ENCODE measurements at regions not wholly inside any gene's neighbourhood (a gene's known extent, or its start where the extent isn't known, plus 50 kb on each side); places are given as distances from the start of the nearest gene placed in this dataset.
"Not testable (repeated sequence)": the region's sequence is repeated elsewhere in the genome, so short reads cannot be mapped to it uniquely, and the experiment has no call there.

DNA sequence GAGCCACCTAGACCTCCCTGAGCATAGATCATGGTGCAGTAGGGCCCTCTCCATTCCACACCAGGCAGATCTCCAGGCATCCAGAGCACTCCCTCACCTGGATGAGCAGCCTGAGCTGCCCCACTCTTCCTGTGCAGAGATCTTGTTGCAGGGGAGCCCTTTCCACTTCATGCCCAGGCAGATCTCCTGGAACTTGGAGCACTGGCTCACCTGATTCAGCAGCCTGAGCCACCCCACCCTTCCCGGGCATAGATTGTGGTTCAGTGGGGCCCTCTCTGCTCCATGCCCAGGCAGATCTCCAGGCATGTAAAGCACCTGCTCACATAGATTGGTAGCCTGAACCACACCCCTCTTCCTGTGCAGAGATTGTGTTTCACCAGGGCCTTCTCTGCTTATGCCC lies 78.0 kb downstream of the SEC16B start:
- no peak for DNase-seq

DNA sequence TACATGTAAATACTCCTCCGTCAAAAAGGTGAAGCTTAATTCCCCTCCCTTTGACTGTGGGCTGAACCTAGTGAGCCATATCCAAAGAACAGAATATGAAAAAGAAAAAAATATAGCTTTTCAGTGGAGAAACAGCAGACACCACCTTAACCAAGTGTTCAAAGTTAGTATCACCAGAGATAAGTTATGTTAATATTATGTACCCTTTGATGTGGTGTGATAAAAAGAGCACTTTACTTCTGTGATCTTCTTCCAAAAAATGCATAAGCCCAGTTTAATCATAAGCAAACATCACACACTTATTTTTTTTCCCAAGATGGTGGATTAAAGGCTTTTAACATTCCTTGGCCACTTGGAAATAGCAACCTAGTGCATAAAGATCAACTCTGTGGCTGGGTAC lies 79.4 kb downstream of the SEC16B start:
- DNase-seq, result no peak

DNA sequence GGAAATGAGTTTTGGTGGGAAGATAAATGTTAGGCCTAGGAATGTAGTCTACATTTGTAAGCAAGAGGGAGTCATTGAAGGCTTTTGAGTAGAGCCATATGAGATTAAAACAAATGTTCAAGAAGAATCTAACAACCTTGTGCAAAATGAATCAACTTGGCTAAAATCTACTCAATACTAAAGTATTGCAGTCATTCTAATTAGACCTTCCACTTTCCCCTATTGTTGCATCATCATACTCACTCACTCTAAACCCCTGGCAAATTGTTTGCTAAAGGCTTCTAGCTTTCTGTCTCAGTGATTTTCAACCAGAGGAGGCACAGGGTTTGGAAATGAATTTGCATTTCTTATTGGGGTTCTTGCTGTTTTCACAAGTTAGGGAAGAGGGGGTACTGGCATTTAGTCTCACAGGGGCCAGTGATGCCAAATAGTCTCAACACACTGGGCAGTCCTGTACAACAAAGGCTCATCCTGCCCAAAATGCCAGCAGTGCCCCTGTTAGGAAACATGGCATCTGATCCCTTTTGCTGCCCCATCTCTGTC lies 85.3 kb downstream of the SEC16B start:
- peak; percentile 20 for DNase-seq

DNA sequence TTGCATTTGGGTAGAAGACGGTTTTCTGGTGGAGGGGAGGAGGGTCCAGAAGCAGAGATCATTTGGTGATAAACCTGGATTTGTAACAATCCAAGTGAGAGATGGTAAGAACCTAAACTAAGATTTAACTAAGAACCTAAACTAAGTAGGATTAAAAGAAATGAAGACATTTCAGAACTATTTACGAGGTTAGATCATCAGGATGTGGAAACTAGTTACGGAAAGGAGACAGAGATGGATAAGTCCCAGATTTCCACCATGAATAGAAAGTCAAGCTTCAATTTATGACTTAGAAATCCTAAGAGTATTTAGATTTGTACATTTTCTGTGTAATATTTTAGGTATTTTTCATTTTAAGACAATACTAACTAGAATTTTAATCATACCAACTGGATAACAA lies 86.3 kb downstream of the SEC16B start:
- DNase-seq, result no peak

DNA sequence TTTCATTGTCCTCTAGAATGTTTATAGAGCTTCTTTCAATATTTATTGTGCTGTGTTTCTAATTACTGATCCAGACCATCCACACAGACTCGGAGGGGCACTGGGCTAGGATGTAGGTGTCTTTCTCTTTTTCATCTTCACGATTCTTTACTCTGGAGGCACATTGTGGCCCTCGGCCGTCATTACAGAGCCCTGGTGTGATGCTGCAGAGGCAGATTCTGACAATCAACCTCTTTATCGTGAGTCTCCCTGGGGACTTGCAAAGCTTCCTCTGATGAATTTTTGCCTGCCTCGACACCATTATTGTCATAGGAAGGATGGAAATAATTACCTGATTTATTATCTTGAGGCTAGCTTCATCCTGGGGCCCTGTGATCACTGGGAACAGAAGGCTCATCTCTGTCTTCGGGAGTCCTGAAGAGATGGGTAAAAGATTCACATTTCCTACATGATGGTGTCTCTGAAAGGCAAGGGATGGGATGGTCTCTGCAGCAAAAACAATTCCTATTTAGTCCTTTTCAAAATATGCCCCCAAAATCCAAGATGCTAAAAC lies 89.4 kb downstream of the SEC16B start:
- no peak for DNase-seq

DNA sequence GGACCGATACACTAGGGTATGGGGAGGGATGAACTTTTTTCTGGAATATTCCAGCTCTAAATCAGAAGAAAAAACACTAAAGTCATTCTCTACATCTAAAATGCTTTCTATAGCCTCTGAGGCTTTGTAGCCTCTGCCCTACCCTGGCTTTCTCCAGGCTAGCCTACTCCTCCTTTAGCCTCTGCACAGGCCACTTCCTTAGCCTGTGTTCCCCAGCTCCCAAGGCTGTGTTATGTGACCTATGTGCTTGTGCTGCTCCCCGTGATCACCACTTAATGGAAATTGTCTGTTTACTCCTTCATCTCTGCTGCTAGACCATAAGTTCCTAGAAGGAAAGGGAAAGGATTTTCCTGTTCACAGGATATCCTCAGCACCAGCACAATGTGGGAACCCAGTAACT lies 92.8 kb downstream of the SEC16B start:
- DNase-seq, result no peak

DNA sequence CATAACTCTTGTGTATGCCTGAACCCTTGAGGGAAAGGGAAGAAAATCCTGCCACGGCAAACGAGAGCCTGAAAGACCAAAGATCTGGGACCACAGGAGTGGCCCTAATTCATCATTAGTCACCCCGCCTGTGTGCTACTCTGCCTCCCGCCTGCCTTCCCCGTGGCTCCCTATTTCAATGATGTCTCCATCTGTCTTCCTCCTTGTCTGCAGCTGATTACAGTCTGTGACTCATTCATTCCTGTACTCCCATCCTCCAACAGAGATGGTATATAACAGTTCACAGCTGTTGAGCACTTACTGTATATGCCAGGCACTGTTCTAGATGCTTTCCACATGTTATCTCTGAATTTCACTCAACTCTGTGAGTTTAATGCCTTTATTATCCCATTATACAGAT lies 96.6 kb downstream of the SEC16B start:
- no peak for DNase-seq

DNA sequence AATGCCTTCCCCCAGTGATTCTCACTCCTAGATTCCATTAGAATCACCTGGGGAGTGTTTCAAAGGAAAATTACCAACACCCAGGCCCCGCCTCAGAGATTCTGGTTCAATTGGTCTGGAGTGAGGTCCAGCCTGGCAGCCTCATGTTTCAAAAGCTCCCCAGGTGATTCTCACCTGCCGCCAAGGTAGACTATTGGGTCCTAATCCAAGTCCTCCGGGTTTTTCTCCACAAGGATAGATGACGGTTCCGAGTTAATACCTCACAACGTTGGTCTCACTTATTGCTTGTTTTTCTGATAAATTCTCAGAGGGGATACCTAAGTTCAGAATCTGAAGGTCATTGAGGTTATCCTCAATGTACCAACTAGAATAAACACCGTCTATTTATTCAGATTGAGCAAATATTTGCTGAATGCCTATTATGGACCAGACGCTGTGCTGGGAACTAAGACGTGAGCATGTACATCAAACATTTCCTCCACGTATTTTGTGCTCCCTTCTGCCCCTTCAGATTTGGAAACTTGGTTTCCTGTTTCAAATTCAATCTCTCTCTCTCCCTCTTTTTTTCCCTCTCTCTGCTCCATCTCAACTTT lies 97.5 kb downstream of the SEC16B start:
- peak; percentile 72 for DNase-seq

DNA sequence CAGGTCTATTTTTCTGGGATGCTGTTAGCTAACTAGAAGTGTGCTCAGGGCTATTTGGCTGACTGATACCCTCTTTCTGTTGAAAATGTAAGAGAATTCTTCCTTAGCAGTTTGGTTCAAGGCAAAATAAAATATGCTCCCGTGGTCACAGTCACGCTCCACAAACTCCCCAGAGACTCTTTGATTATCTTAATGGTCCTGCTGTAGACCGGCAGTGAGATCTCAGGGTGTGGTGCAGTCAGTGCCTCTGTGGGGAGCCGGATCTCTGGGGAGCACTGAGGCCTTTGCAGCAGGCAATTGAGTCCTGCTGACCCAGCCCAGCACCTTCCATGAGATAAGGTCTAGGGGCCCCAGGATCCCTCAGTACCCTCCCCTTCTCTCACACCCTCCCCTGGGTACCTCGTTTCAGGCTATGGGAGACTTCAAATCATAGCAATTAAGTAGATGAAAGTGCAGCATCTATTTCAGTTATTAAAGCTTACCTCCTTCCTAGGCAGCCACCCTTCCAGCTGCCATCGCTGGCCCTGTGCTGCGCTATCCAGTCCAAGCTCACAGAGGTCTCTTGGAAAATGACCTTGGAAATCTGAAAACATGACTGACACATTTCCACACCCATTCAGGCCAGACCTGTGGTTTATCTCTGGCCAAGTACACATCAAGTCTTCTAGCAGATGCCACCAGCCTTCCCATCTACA lies 98.1 kb downstream of the SEC16B start:
- no peak for DNase-seq

DNA sequence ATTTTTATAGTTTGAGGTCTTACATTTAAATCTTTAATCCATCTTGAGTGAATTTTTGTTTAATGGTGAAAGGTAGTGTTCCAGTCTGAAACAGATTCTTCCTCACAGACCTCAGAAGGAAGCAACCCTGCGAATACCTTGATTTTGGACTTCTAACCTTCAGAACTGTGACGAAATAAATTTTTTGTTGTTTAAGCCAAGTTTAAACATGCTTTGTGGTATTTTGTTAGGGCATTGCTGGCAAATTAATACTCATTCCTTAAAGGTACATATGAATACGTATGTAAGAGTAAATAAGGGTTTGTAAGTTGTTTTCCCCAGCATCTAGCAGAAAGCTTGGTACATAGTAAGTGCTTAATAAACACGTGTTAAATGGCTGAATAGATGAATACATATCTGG lies 100.3 kb downstream of the SEC16B start:
- DNase-seq, result no peak

DNA sequence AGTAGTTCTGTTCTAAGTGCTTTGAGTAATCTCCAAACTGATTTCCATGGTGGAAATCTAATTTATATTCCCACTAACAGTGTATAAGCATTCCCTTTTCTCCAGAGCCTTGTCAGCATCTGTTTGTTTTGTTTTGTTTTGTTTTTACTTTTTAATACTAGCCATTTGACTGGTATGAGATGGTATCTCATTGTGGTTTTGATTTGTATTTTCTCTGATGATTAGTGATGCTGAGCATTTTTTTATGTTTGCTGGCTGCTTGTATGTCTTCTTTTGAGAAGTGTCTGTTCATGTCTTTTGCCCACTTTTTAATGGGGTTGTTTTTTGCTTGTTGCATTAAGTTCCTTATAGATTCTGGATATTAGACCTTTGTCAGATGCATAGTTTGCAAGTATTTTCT lies 100.8 kb downstream of the SEC16B start:
- not testable (repeated sequence) for DNase-seq

DNA sequence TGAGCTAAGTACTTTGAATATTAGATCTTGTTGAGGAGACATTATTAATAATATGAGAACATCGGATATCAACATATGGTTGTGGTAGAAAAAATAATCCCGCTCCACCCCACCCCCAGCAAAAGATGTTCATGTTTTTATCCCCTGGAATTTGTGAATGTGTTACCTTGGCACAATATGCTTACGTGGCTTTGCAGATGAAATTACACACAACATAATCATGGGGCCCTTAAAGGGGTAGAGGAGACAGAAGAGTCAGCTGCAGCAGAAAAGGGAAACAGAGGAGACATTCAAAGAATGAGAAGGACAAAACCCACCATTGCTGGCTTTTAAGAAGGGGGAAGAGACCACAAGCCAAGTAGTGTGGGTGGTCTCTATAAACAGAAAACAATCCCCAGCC lies 104.1 kb downstream of the SEC16B start:
- DNase-seq, result no peak

DNA sequence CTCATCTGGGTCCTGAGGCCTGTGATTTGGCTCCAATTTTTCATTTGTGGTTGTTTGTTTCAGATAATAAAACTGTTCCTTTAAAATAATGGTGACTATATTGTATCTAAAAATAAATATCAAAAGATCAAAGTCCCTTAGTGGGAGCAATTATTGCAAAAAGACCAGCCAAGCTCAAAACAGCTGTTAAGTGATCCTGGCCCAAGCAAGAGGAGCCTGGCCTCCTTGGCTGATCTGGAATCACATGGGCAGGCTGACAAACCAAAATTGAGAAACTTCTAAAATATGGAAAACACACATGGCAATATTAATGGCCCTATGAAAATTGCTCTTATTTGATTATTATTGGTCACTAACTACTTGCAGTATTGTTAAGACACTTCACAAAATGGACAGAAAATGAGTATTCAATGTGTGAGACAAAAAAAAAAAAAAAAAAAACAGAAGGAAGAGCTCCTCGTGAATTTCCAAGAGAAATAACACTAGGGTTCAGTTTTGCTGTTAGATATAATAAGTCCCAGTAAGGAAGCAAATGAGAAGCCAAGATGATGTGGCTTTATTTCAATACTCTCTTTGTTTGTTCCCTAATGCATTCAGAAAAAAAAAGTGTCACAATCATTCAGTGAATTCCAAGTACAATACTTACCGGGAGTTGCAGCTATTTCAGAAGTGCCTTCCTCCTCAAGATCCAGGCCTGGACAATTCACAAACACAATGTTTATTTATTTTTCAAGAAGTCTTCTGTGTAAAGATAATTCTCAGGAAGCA lies 105.1 kb downstream of the SEC16B start:
- no peak for DNase-seq

DNA sequence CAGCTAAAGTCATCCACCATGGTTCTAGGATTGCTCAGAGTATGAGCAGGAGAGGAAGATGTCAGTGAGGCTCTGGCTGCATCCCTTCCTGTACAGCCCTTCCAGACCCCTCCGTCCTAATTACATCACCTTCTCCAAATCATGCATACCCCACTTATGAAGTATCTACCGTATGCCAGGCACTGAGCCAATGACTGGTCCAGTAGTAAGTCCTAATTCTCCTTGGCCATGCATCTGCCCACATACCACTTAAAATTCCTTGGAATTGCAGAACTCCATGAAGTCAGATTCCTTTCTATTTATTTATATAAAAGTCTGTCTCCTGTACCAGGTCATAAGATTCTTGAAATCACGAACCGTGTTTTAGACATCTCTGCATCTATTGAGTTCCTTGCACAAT lies 106.1 kb downstream of the SEC16B start:
- no peak for DNase-seq

DNA sequence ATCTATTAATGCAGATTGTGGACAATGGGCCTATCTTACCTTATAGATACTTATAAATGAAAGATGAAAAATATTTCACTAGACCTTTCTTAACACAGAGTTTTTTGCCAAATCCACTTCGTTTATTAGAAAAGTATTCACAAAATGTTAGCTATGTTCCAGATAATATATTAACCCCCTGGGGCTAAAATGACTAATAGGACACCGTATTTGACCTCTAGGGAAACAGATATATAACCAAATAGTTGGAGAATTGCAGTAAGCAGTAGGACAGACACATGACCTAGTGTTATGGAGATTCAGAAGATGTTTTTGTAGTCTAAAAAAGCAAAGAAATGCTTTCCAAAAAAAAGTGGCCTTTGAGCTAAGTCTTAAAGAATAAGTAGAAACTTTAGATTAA lies 106.9 kb downstream of the SEC16B start:
- no peak for DNase-seq

DNA sequence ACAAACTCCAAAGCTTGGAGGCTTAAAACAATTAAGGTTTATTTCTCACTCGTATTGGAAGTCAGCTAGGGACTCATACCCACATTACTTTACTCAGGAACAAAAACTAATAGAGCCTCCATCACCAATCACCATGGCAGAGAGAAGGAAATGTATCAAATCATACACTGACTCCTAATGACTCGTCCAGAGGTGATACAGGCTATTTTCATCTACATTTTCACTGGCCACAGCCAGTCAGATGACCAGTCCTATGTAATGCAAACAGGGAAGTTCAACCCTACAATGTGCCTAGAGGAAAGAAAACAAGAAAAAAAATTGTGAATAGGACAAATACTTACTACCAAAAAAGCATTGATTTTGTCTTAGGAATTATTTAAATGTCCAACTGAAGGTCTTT lies 110.3 kb downstream of the SEC16B start:
- no peak for DNase-seq

DNA sequence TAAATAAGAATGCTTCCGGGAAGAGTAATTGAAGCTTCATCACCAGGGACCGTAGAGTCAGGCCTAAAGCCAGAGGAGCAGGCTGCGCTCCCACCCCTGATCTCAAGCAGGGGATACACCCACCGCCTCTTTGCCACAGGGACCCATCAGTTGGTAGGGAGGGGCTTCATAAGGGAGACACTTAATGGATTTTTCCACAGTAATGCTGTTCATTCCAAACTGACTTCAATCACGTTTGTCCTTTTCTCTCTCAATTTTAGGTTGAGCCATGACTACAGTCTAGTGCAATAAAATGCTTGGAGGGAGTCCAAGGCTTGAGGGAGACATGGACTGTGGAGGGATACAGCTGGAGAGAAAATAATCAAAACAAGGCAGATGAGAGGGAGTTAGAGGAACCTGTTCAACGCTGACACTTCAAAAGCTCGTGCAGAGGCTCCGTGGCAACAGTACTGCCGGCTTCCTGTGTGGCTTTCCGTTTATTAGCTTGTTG lies 111.5 kb downstream of the SEC16B start:
- peak; percentile 84 for DNase-seq

DNA sequence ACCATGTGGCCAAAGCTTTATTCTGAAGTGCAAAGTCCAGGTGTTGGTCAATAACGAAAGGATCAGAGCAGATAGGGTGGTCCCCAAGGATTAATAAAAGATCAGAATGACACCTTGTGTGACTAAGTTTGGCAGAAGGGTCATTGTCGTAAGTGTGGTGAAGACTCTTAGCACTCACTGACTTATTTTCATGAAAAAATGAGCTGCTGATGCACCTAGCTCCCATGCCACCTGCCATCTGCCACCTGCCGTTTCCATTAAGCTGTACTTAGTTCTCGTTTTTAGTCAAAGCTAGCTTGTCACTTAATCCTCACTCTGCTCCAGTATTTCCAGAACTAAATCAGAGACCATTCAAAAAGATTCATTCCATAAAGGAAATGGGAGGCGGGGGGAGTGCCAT lies 112.6 kb downstream of the SEC16B start:
- DNase-seq, result peak; percentile 69

DNA sequence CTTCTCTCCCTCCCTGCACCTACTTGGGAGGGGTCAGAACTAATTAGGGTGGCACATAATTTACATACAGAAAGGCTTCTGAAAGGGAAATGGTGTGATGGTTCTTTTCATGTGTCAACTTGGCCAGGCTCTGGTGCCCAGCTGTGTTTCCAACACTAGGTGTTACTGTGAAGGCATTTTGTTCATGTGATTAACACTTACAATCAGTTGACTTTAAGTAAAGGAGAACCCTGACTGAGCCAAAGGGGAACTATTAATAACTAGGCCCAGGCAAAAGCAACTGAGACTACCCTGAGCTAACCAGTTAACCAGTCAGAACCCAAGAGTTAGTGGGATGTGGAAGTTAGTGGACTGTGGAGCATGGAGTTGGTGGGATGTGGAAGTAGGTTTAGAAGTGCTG lies 114.9 kb downstream of the SEC16B start:
- no peak for DNase-seq

DNA sequence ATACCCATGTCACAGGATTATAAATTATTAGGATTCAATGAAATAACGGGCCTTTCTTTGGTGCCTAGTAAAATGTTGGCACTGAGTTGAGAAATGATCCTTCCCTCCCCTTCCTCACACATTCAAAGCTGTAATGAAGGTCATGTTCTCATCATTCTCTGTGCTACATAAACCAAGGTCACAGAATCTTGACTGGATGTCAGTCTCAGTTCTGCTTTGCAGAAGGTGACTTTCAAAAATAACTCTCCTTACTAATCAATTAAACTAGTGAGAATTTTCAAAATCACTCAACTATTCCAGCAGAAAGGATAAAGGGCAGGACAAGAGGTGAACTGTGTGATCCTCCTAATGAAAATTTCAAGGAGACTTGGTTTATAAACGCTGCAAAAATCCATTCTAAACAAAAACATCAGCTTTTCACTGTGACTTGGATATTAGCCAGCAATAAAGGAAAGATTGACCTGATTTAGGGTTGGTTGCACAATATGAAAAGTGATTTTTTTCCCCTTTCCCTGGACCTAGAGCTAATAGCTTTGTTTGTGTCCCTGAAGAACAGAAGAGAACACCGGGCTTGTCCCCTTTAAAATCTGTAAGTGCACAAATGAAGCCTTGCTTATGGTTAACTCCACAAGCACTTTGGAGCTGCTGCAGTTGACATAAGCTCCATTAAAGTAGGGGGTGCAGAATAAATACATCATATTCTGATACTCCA lies 120.1 kb downstream of the SEC16B start:
- no peak for DNase-seq

DNA sequence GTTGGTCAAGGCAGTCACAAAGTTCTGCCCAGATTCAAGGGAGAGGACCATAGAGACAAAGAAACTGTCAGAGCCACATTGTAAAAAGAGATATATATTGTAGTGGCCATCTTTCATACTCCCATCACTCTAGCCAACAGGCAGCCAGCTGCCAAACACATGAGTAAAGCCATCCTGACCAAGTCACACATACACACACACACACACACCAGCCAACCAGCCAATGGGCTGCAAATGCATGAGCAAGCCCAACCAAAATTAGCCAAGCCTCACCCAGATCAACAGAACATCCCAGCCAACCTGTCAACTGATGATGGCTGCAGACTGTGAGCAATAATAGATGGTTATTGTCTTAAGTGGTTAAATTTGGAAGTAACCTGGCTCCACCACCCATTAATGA lies 120.7 kb downstream of the SEC16B start:
- DNase-seq, result no peak

DNA sequence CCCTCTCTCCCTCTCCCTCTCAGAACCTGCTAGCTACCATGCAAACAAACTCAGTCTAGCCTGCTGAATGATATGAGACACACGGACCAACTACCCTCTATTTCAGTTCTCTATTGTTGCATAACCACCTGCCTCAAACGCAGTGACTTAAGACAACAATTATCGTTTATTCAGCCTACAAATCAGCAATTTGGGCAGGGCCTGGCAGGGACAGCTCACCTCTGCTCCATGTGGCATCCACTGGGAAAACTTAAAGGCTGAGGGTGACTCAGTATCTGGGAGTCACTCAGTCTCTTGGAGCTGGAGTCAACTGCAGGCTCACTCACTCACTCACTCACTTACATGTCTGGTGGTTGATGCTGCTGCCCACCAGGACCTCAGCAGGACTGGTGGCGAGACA lies 121.3 kb downstream of the SEC16B start:
- no peak for DNase-seq

DNA sequence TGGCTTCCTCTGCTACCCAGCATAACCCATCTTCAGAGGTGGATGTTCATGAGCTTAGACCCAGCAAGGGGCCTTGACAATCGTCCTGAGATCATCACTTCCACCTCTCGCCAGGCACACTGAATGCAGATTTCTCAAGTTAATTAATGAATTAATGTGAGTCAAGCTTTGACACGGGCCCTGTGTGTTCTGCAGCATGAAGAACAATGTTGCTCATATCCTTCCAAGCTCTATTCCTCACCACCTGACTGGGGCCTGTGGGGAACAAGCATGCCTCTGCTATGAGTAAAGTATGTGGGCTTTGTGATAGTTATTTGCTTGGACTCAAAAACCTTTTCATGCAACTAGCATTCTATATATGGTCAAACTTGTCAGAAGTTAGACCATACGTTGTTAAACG lies 122.0 kb downstream of the SEC16B start:
- DNase-seq, result no peak
